Esophagus squamous epithelium (tissue), 5 donors: ENCODE measurements at regions not wholly inside any gene's neighbourhood (a gene's known extent, or its start where the extent isn't known, plus 50 kb on each side); places are given as distances from the start of the nearest gene placed in this dataset.

Experiments used
- DNase-seq: peaks from one replicate; lab custom pipeline; 2025; lab: John Stamatoyannopoulos, UW
- H3K27ac ChIP-seq, 4 donors: fragments of 200-600 bp; sonication (generic); one replicate each; pipeline ENCODE4 v1.5.1; 2016 to 2019; ENCODE audit warnings: mild to moderate bottlenecking in 1 of 4
- H3K27me3 ChIP-seq, 4 donors: fragments of 200-600 bp; sonication (generic); 1 replicate in 3 of 4; 2 replicates in 1 of 4; pipeline versions ENCODE4 v1.5.1 to v1.6.0; 2017 to 2021; ENCODE audit warnings: antibody characterized with exemption in 1 of 4
- H3K36me3 ChIP-seq, 3 donors: fragments of 200-600 bp; sonication (generic); one replicate each; pipeline ENCODE4 v1.5.1; 2016 to 2019
- H3K4me1 ChIP-seq, 3 donors: fragments of 200-600 bp; sonication (generic); one replicate each; pipeline ENCODE4 v1.5.1; 2017 to 2019
- H3K4me3 ChIP-seq, 4 donors: fragments of 200-600 bp; sonication (generic); 1 replicate in 3 of 4; 2 replicates in 1 of 4; pipeline ENCODE4 v1.5.1; 2016 to 2019; ENCODE audit warnings: mild to moderate bottlenecking in 2 of 4, moderate library complexity in 1 of 4
- H3K9me3 ChIP-seq, 3 donors: fragments of 200-600 bp; sonication (generic); one replicate each; pipeline ENCODE4 v1.5.1; 2016 to 2019
- CTCF ChIP-seq, 6 experiments: fragments of 450-650 bp in 4 of 6; fragments of 200-600 bp in 2 of 6; sonication (generic) in 2 of 6; IDR thresholded peaks; one replicate each; pipeline ENCODE4 v1.5.1; 2016 to 2019; ENCODE audit warnings: antibody characterized with exemption in 6 of 6, mild to moderate bottlenecking in 4 of 6, moderate library complexity in 4 of 6
- POLR2A ChIP-seq, 4 donors: fragments of 450-650 bp; IDR thresholded peaks; one replicate each; pipeline ENCODE4 v1.6.1; 2017; ENCODE audit warnings: antibody characterized with exemption in 4 of 4, mild to moderate bottlenecking in 4 of 4, moderate library complexity in 3 of 4
- WGBS, 2 donors: methylation state at CpG; one replicate each; pipeline ENCODE4 v1.1.5; 2018; 5-methylcytosine and 5-hydroxymethylcytosine counted together
- intact Hi-C: fragments of 100-400 bp; cut with DNase I; formaldehyde crosslinking; loops from one replicate; pipeline ENCODE4 v1.15.0; 2022
- donor health status: DM: yes; HTN: yes; CAD: no.

- TF ChIP-seq CTCF (IDR thresholded peaks at IDR 0.05) (no peak), POLR2A (IDR thresholded peaks at IDR 0.05) (no peak)
- intact Hi-C loops = loop anchor here (10.0 kb wide), 1 partner anchor 383 kb away; no protein-coding TSS in a partner anchor
- H3K27ac ChIP-seq = no peak overlapping the region
Measured at GRCh38 chr12:91357381-91357780, 174.8 kb upstream of the DCN start.

GRCh38 chr12:91356405-91356804 lies 173.8 kb upstream of the DCN start:
- intact Hi-C loops = loop anchor here (10.0 kb wide), 1 partner anchor 382 kb away; no protein-coding TSS in a partner anchor

More at GRCh38 chr12:91357381-91357780, 174.8 kb upstream of the DCN start:
- Histone ChIP-seq H3K27me3 (no peaks in the 10 kb centered on the region), H3K36me3 (no peaks in the 10 kb centered on the region), H3K4me1 (peaks cover 0 to 17% (median 0%) of the 10 kb centered on the region in 3 donors), H3K4me3 (no peak overlapping the region), H3K9me3 (no peaks in the 10 kb centered on the region)
- 38 to 62% methylated on average over 2 of the region's 2 CpGs for WGBS, 2 donors
- DNase-seq = no peak

GRCh38 chr12:91355150-91356006 lies 172.8 kb upstream of the DCN start:
- peak in 5 of 6 experiments; percentile 73 to 85 (median 82) for TF ChIP-seq CTCF (IDR thresholded peaks at IDR 0.05)
- no peak for TF ChIP-seq POLR2A (IDR thresholded peaks at IDR 0.05)
- peaks cover 0 to 12% (median 0%) of the 10 kb centered on the region in 3 donors for H3K4me1 ChIP-seq
- no peaks in the 10 kb centered on the region for H3K36me3 ChIP-seq
- H3K27ac ChIP-seq = no peak overlapping the region
- no peak for DNase-seq
- no peaks in the 10 kb centered on the region for H3K27me3 ChIP-seq
- H3K4me3 ChIP-seq = no peak overlapping the region
- 28 to 35% methylated on average over 8 of the region's 8 CpGs for whole genome bisulfite sequencing, 2 donors
- H3K9me3 ChIP-seq = no peaks in the 10 kb centered on the region
- intact Hi-C loops = loop anchor here (10.0 kb wide), 1 partner anchor 381 kb away; no protein-coding TSS in a partner anchor

More at GRCh38 chr12:91356405-91356804, 173.8 kb upstream of the DCN start:
- Histone ChIP-seq H3K27ac (no peak overlapping the region), H3K36me3 (no peaks in the 10 kb centered on the region), H3K4me1 (peaks cover 0 to 12% (median 0%) of the 10 kb centered on the region in 3 donors), H3K4me3 (no peak overlapping the region), H3K27me3 (no peaks in the 10 kb centered on the region), H3K9me3 (no peaks in the 10 kb centered on the region)
- 74 to 88% methylated on average over 1 of the region's 1 CpG for WGBS, 2 donors
- no peak for TF ChIP-seq CTCF (IDR thresholded peaks at IDR 0.05)
- no peak for TF ChIP-seq POLR2A (IDR thresholded peaks at IDR 0.05)
- no peak for DNase-seq

- intact Hi-C loops = loop anchor here (10.0 kb wide), 1 partner anchor 378 kb away; no protein-coding TSS in a partner anchor
- no peak for DNase-seq
- H3K27me3 ChIP-seq = no peaks in the 10 kb centered on the region
- no peak overlapping the region for H3K4me3 ChIP-seq
- H3K36me3 ChIP-seq = no peaks in the 10 kb centered on the region
- 88 to 90% methylated on average over 1 of the region's 1 CpG for WGBS, 2 donors
- no peak overlapping the region for H3K27ac ChIP-seq
- H3K9me3 ChIP-seq = no peaks in the 10 kb centered on the region
- TF ChIP-seq CTCF (IDR thresholded peaks at IDR 0.05) = no peak
- no peak for TF ChIP-seq POLR2A (IDR thresholded peaks at IDR 0.05)
- H3K4me1 ChIP-seq = peaks cover 0 to 12% (median 0%) of the 10 kb centered on the region in 3 donors
Measured at GRCh38 chr12:91353266-91353665, 170.6 kb upstream of the DCN start.

GRCh38 chr12:91349476-91349875 lies 166.9 kb upstream of the DCN start:
- intact Hi-C loops = no loop called here
- TF ChIP-seq POLR2A (IDR thresholded peaks at IDR 0.05) (no peak), CTCF (IDR thresholded peaks at IDR 0.05) (no peak)
- 77 to 80% methylated on average over 2 of the region's 2 CpGs for WGBS, 2 donors
- H3K27ac ChIP-seq = peak overlapping the region in 1 of 4 donors; percentile 36
- H3K4me1 ChIP-seq = peaks cover 0 to 6% (median 0%) of the 10 kb centered on the region in 3 donors
- H3K27me3 ChIP-seq = no peaks in the 10 kb centered on the region
- no peaks in the 10 kb centered on the region for H3K9me3 ChIP-seq
- H3K36me3 ChIP-seq = no peaks in the 10 kb centered on the region
- DNase-seq = no peak
- no peak overlapping the region for H3K4me3 ChIP-seq
